GM19351 (cell line): ENCODE measurements at regions not wholly inside any gene's neighbourhood (a gene's known extent, or its start where the extent isn't known, plus 50 kb on each side); places are given as distances from the start of the nearest gene placed in this dataset.
"Not testable (repeated sequence)": the region's sequence is repeated elsewhere in the genome, so short reads cannot be mapped to it uniquely, and the experiment has no call there.

Experiments
- ATAC-seq: cut with Tn5 transposase; IDR thresholded peaks from one replicate; pipeline ENCODE4 v1.9.1; 2021; ENCODE audit warnings: mild to moderate bottlenecking, moderate library complexity; ENCODE audit not compliant: unreplicated experiment

DNA sequence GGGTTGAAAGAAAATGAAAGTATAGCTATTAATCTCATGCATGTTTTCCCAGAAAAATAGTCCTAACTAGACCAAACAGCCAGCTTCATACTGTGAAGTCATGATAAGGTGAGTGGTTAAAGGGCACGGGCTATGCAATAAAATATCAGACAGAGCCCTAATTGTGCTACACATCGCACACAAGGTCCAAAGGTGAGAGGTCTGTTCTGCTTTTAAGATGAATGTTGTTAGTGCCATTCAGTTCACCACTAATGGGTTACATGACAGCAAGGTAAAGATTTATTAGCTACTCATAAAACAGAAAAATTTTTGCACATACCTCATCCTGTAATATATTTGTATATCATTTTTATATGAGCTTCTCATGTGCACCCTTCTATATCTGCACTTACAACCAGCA is 105.0 kb upstream of the STK17B start:
- ATAC-seq: no peak

DNA sequence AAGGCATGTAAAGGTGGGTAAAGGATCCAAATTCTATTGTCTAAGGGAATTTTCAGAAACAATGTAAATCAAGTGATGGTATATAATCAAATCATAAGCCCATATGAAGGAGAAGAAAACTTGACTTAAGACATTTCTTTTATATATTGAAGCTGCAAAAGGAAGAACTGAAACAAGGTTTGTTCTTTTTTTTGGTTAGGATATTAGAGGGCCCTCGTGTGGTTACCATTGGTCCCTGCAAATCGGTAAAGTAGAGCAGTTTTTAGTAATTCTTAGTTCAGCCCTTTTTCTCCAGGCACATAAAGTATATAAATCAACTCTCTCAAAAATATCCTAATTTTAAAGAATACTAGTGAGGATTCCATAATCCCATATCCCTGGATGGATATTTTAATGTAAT is 105.6 kb upstream of the STK17B start:
- peak; percentile 30 for ATAC-seq

- ATAC-seq: no peak
Measured at GRCh38 chr2:196278491-196278911, 107.1 kb upstream of the STK17B start.

GRCh38 chr2:196279541-196279940 is 108.2 kb upstream of the STK17B start:
- no peak for ATAC-seq

- no peak for ATAC-seq
Measured at GRCh38 chr2:196284144-196284844, 112.9 kb upstream of the STK17B start.

DNA sequence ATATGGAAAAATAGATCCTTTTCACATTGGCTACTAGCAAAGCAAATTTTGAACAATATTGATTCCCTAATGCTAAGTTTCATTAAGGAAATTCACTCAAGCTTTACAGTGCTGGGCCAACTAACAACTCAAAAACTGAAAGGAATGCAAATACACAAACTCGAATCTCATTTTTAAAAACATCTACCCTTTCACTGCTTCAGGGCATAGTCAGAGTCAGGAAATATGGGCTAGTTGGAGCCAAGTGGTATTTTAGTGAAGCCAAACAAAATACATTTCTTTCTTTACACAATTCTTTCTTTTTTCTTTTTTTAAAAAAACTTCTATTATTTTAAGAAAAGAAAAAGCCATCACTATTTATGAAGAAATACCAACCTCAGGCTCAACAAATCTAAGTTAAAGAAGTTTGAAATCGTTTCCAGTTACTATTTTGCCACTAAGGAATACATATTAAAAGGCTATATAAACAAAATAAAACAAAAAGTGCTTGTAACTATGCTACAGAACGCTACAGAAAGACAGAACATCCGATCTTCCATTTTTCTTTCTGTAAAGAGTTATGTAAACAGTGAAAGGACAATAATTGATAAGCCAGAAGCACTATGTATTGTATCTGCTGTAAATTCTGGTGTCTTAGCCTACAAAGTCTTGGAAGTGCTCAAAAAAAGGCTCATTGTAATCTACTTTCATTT is 113.6 kb upstream of the STK17B start:
- no peak for ATAC-seq

GRCh38 chr2:196286821-196287220 is 115.4 kb upstream of the STK17B start:
- ATAC-seq: peak; percentile 52

DNA sequence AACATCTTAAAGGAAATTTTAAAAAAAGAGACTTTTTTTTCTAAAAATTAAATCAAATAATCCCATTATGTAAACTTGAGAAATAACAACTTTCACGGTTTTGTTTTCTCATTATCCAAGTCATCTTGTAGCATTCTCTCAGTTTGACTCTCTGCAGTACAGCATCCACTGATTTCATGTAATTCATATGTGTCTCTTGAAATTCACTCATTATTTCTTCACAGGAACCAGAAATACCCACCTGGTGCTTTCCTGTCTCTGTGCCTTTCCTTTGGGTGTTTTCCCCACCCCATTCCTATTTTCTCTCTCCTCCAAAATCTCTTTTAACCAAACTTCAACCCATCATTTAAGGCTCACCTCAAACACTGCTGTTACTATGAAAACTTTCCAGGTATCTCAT is 116.1 kb upstream of the STK17B start:
- ATAC-seq: no peak

GRCh38 chr2:196288006-196288538 is 116.7 kb upstream of the STK17B start:
- ATAC-seq: no peak

GRCh38 chr2:196289000-196289399 is 117.6 kb upstream of the STK17B start:
- peak; percentile 48 for ATAC-seq

DNA sequence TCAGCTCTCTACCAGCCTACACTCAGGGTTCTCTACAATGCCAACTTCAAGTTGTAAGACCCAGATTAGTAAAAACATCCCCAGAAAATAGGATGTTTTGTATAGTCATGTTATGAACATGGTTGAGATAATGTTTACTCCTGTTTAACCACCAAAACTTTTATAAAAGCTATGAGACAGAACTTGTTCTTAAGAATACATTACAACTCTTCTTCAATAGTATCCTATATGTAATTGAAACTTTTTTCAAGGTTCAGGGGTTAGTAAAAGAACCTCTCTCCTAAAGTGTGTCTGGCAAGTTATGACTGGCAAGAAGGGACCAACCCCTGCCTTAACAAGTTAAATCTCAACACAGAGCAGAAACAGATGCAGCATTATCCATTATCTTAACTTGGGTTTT is 118.8 kb upstream of the STK17B start:
- ATAC-seq: no peak

- ATAC-seq: no peak
Measured at GRCh38 chr2:196290569-196290968, 119.2 kb upstream of the STK17B start.

GRCh38 chr2:196291426-196291825 is 120.0 kb upstream of the STK17B start:
- ATAC-seq: no peak

DNA sequence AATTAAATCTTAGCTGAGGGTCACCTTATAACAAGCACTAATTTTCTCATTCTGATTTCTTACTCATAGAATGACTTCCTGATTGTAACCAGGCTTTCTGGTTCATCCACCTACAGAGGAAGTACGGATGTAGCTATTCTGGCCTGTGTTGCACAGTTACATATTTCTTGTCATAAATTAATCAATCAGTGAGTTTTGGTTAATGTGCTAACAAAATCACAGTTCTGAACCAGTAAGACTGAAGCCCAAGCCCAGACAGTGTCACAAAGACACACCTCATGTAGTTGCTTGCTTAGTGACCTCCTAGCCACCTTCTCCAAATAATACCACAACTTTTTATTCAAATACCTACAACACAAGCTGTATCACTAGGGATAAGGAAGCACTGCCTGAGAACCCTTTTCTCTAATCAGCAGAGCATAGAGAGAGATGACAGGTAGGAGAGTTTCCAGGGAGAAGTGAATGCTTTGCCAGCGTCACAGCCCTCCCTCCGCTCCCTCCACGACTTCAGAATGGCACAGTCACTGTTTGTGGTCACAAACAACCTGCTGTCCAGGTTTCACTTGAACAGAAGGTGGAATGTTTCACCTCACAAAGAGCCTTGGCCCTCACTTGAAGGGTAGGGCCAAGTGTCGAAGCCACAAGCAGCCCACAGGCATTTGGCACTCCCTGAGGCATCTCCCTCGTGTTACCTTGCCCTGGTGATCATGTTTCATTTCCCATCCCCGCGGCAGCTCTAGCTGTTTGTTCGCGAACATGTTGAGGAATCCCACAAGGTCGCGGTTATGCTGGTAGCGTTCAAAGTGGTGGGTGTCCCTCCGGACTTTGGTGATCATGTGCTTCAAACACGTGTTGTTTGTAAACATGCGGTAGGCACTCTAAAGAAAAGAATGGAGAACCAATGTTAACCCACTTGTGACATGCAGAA is 120.8 kb upstream of the STK17B start:
- no peak for ATAC-seq

DNA sequence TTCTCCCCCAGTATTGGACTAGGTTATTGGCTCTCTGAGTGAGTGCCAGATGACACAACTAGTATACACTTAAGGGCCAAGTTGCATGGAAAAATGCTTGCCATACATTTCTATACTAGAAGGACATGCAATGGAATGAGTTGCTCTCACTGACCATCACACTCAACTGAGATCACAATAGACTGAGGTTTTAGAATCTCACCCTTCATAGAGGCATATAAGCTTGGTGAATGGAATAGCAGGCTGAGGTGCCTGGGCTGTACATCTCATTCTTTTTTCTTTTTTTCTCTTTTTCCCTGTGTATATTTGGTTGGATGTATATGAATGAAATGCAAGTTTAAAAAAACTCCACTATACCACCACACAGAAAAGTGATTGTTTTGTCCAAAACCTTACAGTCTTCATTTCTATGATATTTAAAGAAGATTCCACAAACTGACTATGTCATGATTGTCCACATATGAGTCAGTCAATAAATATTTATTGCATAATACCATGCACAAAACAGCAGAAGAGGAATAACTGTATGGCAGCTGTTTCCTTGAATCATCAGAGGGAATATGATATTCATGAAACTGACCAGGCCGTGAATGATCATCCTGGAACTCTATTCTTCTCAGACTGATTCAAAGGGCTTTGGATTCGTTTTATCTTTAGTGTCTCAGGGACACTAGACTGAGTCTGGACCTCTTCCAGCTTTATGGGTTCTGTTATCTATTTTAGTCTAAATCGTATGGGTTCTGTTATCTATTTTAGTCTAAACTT is 122.6 kb upstream of the STK17B start:
- ATAC-seq: no peak

GRCh38 chr2:196294516-196294909 is 123.1 kb upstream of the STK17B start:
- ATAC-seq: no peak

GRCh38 chr2:196295005-196295404 is 123.6 kb upstream of the STK17B start:
- ATAC-seq: peak; percentile 52

DNA sequence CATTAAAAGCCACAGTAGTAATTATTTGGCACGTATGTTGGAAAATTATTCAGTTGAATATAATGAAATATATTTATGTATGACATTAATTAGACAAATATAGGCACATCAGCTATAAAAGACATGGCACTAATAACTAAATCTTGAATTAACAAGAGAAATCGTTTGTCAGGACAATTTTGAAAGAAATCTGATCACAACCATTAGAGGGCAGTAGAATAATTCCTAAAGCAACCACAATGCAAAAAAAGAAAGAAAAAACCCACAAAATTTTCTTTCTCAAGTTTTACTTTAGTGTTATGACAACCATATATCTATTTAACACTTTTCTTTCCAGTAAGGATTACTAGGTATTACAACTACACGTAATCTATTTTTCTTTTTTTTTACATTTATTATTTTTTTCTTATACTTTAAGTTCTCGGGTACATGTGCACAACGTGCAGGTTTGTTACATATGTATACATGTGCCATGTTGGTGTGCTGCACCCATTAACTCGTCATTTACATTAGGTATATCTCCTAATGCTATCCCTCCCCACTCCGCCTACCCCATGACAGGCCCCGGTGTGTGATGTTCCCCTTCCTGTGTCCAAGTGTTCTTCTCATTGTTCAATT is 126.8 kb upstream of the STK17B start:
- ATAC-seq: not testable (repeated sequence)

GRCh38 chr2:196307775-196308305 is 136.5 kb upstream of the STK17B start:
- no peak for ATAC-seq

- no peak for ATAC-seq
Measured at GRCh38 chr2:196309691-196310090, 138.3 kb upstream of the STK17B start.
